ENCODE measurements at regions not wholly inside any gene's neighbourhood (a gene's known extent, or its start where the extent isn't known, plus 50 kb on each side); places are given as distances from the start of the nearest gene placed in this dataset.
"Not testable (repeated sequence)": the region's sequence is repeated elsewhere in the genome, so short reads cannot be mapped to it uniquely, and the experiment has no call there.

DNA sequence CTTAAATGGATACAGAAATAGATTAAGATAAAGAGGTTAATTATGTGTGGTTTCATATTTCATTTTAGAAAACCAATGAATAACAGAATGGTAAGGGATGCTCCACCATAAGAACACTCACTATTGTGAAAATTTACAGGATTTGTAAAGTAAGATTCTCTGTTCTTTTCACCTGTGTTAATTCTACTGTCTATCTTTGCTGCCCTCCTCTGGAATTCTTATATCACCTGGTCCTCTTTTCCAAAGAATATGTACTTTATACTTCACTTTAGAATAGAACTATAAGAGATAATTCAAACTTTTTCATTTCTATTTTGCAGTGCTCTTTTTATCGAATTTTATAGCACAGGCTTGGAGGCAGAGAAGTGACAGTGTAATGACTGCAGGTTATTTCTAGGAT lies 213.4 kb downstream of the LURAP1L start:
- DNase-seq (ENCODE audit: extremely low read depth, low read depth, low spot score) = no peak

DNA sequence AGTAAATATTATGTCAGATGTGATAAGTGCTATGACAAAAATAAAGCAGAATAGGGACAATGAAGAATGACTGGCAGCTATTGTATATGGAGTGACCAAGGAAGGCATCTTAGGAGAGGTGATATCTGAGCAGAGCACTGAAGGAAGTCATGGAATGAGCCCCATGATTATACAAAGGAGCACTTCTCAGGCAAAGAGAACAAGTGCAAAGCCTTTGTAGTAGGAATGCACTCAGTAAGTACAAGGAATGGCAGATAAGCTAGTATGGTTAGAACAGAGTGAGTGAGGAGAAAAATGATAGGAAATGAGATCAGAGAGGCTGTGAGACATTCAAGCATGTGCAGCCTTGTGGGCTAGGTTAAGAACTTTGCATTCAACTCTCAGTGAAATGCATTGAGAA lies 214.8 kb downstream of the LURAP1L start:
- DNase-seq (ENCODE audit: extremely low read depth, low read depth, low spot score) = no peak

DNA sequence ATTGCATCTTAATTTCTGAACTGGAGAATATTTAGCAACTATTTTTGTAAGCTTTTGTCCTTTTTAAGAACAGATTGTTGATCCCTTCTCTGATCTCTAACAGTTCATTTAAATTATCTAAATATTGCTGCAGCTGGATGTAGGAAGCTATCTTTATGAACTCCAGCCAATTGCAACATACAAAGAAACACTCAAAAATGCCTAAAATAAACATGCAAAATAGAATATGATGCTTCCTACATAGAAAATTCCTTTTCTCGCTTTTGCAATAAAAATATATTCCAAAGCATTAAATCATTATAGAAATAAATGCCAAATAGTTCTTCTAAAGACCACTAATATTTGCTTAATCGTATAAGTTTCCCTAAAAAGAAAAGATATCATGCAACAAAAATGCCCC lies 218.6 kb downstream of the LURAP1L start:
- no peak for DNase-seq (ENCODE audit: extremely low read depth, low read depth, low spot score)

DNA sequence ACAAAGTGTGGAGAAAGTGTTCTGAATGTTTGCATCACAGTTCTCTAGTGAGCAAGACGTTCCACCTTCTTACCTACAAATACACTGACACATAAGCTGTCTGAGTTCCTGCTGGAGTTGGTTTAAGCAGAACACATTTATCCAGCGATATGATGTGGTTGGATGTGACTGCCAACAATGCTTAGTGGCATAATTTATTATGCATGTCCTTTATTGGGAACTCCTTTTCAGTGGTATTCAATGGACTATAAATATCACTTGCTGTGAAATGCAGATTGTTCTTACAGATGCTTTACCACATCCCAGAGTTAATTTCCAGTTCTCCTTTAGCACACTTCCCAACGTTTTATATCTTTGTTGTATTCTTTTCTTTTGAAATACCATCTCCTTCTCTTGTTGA lies 222.2 kb downstream of the LURAP1L start:
- no peak for DNase-seq (ENCODE audit: extremely low read depth, low read depth, low spot score)

DNA sequence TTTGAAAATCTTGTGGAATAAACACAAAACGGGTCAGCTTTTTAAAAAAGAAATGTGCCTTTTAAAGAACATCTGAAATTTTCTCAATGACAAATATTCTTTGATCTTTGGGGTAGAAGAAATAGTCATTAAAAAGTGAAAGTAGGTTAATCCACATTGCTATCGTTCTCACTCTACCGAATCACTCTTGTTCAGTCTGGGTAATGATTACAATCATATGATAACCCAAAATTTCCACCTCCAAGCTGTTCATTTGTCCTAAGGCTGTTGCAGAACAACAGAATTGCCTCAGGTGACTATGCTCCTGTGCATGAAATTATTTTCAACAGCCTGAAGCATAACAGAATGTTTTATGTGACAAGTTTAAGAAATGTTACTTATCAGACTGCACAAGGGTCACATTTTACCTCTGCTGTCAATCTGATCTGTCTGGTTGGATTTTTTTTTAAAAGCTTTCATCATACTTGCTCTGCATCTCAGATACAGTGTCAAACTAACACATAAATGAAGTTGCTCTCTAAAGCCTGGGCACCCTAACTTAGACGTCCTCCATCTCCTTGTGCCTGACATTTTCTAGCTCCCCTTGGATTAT lies 227.3 kb downstream of the LURAP1L start:
- DNase-seq (ENCODE audit: extremely low read depth, low read depth, low spot score) = no peak

DNA sequence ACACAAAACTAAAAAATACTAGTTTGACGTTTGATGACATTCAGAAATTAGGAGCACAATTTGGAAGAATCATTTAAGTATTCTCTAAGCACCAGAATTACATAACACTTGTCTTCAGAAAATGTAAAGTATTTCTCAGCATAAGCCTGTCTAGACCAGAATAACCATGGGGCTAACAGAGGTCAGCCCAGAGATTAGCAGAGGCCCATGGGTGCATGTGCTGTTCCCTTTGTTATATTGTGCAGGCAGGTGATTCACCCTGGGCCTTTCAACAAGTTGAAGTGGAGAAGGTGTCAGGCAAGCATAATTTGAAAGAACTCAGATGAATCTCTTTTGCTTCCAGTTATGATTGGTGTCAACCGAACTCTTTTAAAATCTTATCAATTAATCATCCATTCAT lies 227.9 kb downstream of the LURAP1L start:
- DNase-seq (ENCODE audit: extremely low read depth, low read depth, low spot score) = no peak

DNA sequence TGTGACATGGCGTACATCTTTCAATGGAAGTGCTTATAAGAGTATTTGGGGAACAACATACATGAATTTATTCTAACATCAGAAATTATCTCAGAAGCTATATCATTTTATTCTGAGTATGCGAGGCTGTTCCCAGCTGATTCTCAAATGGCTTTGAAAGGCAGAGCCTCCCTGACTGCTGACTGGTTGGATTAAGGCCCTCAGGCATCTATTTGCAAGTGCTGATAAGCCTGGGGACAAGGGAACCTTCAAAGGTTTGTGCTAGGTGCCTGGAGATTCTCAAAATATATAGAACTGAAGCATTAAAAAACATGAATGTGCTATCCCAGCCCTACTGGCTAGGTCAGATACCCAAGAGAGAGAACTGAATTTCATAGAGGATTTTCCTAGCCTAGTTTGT lies 235.1 kb downstream of the LURAP1L start:
- DNase-seq (ENCODE audit: extremely low read depth, low read depth, low spot score) = no peak

DNA sequence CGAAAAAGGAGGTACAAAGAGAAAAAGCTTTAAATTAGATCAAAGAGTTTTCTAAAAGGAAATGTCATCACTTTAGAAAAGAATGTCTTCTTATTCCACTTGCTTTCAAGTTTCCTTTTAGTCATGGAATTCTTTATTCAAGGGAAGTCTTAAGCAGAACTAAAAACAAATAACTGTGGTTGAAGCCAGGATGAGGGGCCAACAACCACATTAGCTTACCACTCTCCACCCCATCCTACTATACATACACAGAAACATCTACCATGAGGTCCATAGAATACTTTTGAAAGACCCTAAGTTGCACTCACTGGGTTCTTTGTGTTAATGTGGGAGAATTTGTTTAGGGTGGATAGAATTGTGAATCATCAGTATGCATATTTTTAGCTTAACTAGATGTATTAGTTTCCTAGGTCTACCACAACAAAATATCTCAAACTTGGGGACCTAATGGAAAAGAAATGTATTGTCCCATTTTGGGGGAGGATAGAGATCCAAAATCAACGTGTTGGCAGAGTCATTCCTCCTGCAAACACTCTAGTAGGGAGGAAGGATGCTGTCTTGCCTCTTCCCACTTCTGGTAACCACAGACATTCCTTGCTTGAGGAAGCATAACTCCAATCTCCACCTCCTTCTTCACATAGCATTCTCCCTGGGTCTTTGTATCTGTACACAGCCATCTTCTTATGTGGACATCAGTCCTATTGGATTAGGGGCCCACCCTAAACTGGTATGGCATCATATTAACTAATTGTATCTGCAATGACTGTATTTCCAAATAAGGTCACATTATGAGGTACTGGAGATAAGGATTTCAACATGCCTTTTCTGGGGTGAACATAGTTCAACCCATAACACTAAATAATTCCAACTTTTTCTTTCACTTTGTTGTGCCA lies 239.4 kb downstream of the LURAP1L start:
- DNase-seq (ENCODE audit: extremely low read depth, low read depth, low spot score) = no peak

DNA sequence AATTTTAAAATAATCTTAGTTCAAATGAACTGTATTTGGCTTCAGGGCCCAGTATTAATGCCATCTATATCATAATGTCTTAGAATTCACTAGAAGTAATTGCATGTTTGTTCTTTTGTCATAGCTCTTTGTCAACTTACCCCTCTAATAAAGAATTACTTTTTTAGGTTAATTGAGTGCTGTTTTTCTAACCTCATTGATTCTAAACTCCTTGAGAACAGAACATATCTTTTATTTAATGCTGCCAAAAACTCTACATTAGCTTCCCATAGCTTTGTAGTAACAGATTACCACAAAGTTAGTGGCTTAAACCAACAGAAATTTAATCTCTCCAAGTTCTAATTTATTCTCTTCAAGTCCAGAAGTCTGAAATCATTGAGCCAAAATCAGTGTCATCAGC lies 242.4 kb downstream of the LURAP1L start:
- DNase-seq (ENCODE audit: extremely low read depth, low read depth, low spot score) = no peak

DNA sequence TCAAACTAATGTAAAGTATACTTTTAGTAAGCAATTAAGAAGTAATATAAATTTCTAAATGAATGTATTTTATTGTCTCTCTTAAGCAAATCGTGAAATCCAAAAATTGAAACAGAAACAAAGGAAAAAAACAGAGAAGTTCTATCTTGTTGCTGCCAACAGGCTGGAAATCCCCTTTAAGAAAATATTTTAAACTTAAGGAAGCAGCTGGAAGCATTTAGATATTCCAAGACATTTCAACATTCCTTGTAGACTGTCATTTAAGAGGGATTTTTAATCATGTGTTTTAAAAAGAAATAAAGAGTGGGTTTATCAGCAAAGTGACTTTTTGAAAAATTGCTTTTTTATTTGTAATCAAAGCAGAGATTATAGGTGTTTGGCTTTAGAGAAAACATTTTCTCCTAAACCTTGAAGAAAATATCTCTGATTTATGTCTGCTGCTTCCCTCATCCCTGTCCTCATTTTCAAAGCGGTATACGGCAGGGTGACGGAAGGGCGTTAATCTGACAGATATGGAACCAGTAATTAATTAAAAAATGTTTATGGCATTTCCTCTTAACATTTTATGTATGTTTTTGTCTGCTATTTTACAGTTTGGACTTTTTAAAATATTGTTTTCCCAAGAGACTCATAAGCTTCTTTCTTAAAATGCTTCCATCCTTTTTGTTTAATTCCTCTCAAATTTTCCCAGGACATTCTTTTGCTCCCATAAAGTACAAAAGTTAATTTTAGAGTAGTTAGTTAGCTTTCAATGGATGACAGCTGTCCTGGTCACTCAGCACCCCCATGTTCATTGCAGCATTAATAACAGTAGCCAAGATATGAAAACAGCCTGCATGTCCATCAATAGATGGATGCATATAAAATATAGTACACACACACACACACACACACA lies 245.6 kb downstream of the LURAP1L start:
- no peak for DNase-seq (ENCODE audit: extremely low read depth, low read depth, low spot score)

DNA sequence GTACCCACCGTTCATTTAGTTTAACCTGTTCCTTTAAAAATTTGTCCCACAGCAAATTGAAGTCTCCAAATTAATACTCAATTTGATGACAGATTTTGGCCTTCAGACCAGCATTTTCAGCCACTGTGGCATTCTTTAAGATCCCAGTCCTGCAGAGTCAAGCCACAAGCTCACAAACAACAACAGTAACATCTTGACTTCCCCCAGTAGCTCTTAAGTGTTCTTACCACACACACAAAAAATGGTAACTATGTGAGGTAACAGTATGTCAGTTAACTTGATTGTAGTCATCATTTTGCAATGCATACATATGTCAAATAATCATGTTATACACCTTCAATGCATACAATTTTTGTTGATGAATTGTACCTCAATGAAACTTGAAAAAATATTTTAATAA lies 247.9 kb downstream of the LURAP1L start:
- no peak for DNase-seq (ENCODE audit: extremely low read depth, low read depth, low spot score)

DNA sequence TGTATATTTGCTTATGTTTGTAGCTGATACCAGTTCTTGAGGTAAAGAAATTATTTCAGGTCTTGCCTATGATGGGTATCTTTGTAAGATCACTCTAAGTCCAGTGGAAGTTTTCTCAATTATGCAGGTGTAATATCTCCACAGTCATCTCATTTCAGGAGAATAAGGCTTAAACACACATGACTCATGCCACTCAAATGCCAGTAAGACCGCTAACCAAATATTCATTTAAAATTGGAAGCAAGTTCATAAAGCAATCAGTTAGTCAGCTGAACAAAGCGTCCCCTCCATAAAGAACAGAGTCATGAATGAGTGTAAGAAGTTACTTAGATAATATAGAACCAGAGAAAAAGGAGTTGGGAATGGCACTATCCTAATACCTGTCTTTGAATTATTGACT lies 248.7 kb downstream of the LURAP1L start:
- DNase-seq (ENCODE audit: extremely low read depth, low read depth, low spot score) = no peak

DNA sequence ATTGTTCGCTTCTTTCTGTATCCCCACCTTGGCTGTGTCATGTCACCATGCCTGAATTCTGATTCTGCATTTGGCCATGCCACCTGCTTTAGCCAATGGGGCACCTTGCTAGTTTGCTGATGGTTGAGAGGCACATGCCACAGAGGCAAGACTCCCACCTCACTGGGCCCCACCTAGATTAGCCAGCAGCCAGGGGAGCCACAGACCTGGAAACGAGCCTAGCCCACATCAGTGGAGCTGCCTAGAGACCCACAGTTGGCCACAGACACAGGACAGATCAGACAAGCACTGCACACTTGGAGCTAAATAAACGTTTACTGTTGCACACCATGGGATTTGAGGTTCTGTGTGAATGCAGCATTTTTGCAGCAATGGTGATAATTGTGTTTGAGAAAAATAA lies 252.1 kb downstream of the LURAP1L start:
- no peak for DNase-seq (ENCODE audit: extremely low read depth, low read depth, low spot score)

DNA sequence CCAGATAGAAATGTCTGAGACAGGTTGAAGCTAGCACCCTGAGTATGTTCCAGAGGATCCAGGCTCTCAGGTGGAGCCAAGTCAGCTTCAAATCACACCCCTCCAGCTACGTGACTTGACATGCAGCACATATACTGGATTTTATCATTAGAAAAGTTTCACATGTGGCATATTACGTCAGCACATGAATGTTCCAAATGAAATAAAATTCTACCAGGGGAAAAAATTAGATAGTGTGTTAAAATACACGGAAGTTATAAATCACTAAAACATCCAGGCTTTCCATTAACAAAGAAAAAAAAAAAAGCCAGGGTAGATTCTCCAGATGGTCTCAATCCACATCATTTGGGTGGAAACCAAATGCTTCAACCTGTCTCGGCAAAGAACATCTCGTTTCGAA lies 251.6 kb downstream of the MPDZ start:
- no peak for DNase-seq (ENCODE audit: extremely low read depth, low read depth, low spot score)

DNA sequence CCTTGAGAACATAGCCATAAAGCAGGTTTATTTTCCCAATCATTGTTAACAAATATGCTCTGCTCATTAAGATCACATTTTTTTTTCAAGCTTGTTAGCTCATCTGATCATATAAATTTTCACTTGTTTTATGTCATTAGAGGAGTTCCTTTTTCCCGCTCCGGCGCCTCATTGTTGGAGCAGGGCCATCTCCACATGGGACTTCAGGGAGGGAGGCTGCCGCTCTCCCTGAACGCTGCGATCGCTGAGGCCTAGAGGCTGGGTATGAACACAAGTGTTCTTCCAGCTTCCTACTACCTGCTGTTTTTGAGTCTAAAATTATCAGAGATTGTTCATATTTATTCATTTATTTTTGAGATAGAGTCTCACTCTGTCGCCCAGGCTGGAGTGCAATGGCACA lies 246.9 kb downstream of the MPDZ start:
- DNase-seq (ENCODE audit: extremely low read depth, low read depth, low spot score) = no peak

DNA sequence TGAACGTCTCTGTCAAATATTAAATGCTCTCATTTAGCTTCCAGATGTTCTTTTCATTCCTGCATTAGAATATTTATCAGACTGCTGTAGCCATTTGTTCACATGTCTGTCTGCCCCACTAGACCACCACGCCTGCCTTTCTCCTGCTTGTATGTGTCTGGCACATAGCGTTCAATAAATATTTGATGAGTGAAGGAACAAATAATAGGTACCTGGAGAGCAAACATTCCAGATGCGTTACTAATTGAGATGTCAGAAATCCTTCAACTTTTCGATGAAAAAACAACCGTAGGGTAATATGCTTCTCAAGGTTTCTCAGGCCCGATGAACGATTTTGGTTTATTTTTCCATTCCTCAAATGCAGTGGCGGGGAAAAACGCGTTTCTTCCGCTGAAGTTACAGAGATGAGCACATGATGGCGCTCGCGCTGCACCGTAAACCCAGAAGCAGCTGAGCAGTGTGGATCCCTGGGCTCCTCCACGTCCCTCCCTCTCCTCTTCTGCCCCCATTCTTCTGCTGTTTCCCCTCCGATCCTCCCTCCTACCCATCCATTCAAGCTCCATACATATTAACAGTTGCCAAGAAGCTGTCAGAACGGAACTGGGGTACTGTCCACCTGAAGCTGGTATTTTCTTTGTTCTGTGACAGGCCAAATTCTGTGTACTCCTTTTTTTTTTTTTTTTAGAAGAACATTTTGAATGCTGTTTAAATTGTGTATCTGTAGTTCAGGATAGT lies 245.4 kb downstream of the MPDZ start:
- peak; percentile 34 for DNase-seq (ENCODE audit: extremely low read depth, low read depth, low spot score)

DNA sequence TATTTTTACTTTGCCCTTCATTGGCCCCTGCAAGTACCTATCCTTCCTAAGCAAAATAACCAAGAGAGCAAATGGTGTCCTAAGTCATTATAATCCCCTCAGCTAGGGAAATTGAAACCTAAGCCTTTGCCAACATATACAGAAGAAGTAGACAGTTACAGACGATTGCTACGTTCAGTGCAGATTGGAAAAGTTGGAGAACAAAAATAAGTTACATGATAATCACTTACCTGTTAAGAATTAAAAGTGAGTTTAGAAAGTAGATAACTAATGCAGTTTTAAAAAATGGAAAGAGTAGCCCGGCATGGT lies 244.8 kb downstream of the MPDZ start:
- no peak for DNase-seq (ENCODE audit: extremely low read depth, low read depth, low spot score)

DNA sequence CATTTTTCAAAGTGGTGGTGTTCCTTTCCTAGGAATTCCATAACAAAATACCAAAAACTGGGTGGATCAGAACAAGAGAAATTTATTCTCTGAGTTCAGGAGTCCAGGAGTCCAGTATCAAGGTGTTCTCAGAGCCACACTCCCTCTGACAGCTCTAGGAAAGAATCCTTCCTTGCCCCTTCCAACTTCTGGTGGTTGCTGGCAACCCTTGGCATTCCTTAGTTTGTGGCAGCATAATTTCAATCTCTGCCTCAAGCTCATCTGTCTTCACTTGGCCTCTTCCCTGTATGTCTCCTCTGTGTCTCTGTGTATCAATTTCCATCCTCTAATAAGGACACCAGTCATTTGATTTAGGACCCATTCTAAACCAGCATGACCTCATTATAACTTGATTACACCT lies 243.7 kb downstream of the MPDZ start:
- DNase-seq (ENCODE audit: extremely low read depth, low read depth, low spot score) = no peak

DNA sequence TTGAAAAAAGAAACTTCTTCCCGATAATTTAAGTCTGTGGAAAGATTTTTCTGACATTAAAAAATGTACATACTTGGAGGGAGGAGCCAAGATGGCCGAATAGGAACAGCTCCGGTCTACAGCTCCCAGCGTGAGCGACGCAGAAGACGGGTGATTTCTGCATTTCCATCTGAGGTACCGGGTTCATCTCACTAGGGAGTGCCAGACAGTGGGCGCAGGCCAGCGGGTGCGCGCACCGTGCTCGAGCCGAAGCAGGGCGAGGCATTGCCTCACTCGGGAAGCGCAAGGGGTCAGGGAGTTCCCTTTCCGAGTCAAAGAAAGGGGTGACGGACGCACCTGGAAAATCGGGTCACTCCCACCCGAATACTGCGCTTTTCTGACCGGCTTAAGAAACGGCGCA lies 241.7 kb downstream of the MPDZ start:
- DNase-seq (ENCODE audit: extremely low read depth, low read depth, low spot score) = not testable (repeated sequence)

DNA sequence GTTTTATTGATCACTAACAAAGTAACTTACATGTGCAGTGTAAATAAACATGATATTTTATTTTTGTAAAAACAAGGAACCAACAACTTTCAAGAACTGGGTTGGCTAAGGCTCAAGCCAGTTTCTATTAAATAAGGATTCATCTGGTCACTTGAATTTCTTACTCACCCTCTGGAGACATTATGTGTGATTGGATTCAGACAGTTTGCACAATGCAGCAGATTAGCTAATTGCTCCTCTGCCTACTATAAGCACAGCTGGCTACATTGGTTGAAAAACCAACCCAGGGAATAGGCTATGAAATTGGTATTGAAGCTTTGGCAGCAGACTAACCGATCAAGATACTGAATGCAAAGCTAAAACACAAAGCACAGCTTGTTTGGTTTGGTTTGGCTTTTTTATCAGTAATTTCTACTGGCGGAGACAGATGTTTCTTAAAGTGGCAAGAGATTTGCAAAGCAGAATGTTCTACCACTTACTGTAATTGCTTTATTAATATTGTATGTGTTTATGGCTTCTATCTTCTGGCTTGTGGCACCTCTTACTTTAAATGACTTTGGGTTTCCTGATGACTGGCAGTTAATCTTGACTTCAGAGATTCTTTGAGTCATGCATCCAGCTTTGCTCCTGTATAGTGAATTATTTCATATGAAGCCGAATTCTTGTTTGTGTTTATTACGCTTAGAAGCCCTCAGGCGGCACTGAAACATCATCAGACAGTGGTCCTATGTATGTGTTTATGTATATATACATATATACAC lies 231.5 kb downstream of the MPDZ start:
- DNase-seq (ENCODE audit: extremely low read depth, low read depth, low spot score) = no peak

Data from glomerular endothelial cell (primary cell).